ENCODE measurements at regions not wholly inside any gene's neighbourhood (a gene's known extent, or its start where the extent isn't known, plus 50 kb on each side); places are given as distances from the start of the nearest gene placed in this dataset.

GRCh38 chr1:104018922-104019674 lies 269.4 kb downstream of the AMY1C start:
- TF ChIP-seq CTCF (IDR thresholded peaks at IDR 0.05; ENCODE audit: insufficient read depth, low read length) (no peak), GABPA (IDR thresholded peaks at IDR 0.05; ENCODE audit: low read depth) (no peak), REST (IDR thresholded peaks at IDR 0.05; ENCODE audit: insufficient replicate concordance, low read depth) (no peak), POLR2AphosphoS5 (IDR thresholded peaks at IDR 0.05; ENCODE audit: low read depth) (no peak)
